ENCODE measurements at regions not wholly inside any gene's neighbourhood (a gene's known extent, or its start where the extent isn't known, plus 50 kb on each side); places are given as distances from the start of the nearest gene placed in this dataset.

DNA sequence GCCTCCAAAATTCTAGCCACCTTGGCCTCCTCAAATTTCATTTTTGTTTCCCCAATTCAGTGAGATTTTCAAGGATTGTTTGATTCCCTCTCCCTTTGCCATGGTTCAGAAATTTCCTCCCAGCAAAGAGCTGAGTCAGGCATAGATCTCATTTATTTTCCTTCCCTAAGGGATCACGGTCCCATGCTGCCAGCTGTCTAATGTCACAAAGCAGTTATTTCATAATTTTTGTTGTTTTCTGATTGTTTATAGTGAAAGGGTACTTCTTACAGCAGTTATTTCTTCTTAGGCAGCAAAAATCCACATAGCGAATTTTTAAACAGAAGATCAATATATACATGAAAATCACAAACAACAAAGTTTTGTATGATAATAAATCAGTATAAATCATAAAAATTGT, 470.5 kb upstream of the MAGEB18 start:
- TF ChIP-seq, protein P1, sequence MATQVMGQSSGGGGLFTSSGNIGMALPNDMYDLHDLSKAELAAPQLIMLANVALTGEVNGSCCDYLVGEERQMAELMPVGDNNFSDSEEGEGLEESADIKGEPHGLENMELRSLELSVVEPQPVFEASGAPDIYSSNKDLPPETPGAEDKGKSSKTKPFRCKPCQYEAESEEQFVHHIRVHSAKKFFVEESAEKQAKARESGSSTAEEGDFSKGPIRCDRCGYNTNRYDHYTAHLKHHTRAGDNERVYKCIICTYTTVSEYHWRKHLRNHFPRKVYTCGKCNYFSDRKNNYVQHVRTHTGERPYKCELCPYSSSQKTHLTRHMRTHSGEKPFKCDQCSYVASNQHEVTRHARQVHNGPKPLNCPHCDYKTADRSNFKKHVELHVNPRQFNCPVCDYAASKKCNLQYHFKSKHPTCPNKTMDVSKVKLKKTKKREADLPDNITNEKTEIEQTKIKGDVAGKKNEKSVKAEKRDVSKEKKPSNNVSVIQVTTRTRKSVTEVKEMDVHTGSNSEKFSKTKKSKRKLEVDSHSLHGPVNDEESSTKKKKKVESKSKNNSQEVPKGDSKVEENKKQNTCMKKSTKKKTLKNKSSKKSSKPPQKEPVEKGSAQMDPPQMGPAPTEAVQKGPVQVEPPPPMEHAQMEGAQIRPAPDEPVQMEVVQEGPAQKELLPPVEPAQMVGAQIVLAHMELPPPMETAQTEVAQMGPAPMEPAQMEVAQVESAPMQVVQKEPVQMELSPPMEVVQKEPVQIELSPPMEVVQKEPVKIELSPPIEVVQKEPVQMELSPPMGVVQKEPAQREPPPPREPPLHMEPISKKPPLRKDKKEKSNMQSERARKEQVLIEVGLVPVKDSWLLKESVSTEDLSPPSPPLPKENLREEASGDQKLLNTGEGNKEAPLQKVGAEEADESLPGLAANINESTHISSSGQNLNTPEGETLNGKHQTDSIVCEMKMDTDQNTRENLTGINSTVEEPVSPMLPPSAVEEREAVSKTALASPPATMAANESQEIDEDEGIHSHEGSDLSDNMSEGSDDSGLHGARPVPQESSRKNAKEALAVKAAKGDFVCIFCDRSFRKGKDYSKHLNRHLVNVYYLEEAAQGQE (IDR thresholded peaks at IDR 0.05; ENCODE audit: borderline replicate concordance) = no peak
- TF ChIP-seq, protein P1 (CRISPR knock-in tag; IDR thresholded peaks at IDR 0.05; ENCODE audit: low read depth) = no peak
- TF ChIP-seq POLR2AphosphoS5 (IDR thresholded peaks at IDR 0.05; ENCODE audit: control insufficient read depth, insufficient read depth, low read depth, low read length) (no peak), NR2F6 (CRISPR knock-in tag; IDR thresholded peaks at IDR 0.05) (no peak), CHD2 (IDR thresholded peaks at IDR 0.05; ENCODE audit: low read depth, low read length) (no peak)
- TF ChIP-seq, protein P2, sequence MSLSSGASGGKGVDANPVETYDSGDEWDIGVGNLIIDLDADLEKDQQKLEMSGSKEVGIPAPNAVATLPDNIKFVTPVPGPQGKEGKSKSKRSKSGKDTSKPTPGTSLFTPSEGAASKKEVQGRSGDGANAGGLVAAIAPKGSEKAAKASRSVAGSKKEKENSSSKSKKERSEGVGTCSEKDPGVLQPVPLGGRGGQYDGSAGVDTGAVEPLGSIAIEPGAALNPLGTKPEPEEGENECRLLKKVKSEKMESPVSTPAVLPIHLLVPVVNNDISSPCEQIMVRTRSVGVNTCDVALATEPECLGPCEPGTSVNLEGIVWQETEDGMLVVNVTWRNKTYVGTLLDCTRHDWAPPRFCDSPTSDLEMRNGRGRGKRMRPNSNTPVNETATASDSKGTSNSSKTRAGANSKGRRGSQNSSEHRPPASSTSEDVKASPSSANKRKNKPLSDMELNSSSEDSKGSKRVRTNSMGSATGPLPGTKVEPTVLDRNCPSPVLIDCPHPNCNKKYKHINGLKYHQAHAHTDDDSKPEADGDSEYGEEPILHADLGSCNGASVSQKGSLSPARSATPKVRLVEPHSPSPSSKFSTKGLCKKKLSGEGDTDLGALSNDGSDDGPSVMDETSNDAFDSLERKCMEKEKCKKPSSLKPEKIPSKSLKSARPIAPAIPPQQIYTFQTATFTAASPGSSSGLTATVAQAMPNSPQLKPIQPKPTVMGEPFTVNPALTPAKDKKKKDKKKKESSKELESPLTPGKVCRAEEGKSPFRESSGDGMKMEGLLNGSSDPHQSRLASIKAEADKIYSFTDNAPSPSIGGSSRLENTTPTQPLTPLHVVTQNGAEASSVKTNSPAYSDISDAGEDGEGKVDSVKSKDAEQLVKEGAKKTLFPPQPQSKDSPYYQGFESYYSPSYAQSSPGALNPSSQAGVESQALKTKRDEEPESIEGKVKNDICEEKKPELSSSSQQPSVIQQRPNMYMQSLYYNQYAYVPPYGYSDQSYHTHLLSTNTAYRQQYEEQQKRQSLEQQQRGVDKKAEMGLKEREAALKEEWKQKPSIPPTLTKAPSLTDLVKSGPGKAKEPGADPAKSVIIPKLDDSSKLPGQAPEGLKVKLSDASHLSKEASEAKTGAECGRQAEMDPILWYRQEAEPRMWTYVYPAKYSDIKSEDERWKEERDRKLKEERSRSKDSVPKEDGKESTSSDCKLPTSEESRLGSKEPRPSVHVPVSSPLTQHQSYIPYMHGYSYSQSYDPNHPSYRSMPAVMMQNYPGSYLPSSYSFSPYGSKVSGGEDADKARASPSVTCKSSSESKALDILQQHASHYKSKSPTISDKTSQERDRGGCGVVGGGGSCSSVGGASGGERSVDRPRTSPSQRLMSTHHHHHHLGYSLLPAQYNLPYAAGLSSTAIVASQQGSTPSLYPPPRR (CRISPR knock-in tag; IDR thresholded peaks at IDR 0.05; ENCODE audit: borderline replicate concordance) = no peak
- TF ChIP-seq, protein P3, sequence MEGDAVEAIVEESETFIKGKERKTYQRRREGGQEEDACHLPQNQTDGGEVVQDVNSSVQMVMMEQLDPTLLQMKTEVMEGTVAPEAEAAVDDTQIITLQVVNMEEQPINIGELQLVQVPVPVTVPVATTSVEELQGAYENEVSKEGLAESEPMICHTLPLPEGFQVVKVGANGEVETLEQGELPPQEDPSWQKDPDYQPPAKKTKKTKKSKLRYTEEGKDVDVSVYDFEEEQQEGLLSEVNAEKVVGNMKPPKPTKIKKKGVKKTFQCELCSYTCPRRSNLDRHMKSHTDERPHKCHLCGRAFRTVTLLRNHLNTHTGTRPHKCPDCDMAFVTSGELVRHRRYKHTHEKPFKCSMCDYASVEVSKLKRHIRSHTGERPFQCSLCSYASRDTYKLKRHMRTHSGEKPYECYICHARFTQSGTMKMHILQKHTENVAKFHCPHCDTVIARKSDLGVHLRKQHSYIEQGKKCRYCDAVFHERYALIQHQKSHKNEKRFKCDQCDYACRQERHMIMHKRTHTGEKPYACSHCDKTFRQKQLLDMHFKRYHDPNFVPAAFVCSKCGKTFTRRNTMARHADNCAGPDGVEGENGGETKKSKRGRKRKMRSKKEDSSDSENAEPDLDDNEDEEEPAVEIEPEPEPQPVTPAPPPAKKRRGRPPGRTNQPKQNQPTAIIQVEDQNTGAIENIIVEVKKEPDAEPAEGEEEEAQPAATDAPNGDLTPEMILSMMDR (IDR thresholded peaks at IDR 0.05 in 2 of 3, conservative IDR thresholded peaks at IDR 0.05 in 1 of 3; ENCODE audit: insufficient read depth in 2 of 3, low read depth in 1 of 3, low read length in 3 of 3) = no peak

Measured in K562 (cell line).